Large intestine (tissue), 3 donors: ENCODE measurements at regions not wholly inside any gene's neighbourhood (a gene's known extent, or its start where the extent isn't known, plus 50 kb on each side); places are given as distances from the start of the nearest gene placed in this dataset.
"Not testable (repeated sequence)": the region's sequence is repeated elsewhere in the genome, so short reads cannot be mapped to it uniquely, and the experiment has no call there.

Experiments
- DNase-seq, 2 donors: peaks; one replicate each; pipeline versions ENCODE4 v3.0.0 to v3.0.0-alpha.2; 2013
- H3K27ac ChIP-seq: one replicate; pipeline ENCODE4 v1.5.1; 2013; ENCODE audit warnings: low read length
- H3K27me3 ChIP-seq: 2 replicates; pipeline ENCODE4 v1.6.1; 2013; ENCODE audit warnings: low read length; ENCODE audit not compliant: control insufficient read depth, insufficient read depth
- H3K36me3 ChIP-seq: 2 replicates; pipeline ENCODE4 v1.6.1; 2013; ENCODE audit warnings: low read length; ENCODE audit not compliant: control insufficient read depth, insufficient read depth
- H3K4me1 ChIP-seq: one replicate; pipeline ENCODE4 v1.6.1; 2013; ENCODE audit warnings: low read length; ENCODE audit not compliant: control insufficient read depth, insufficient read depth
- H3K4me3 ChIP-seq: one replicate; pipeline ENCODE4 v1.5.1; 2013; ENCODE audit warnings: low read length
- H3K9me3 ChIP-seq: one replicate; pipeline ENCODE4 v1.6.1; 2013; ENCODE audit warnings: mild to moderate bottlenecking, low read depth, low read length, moderate library complexity; ENCODE audit not compliant: control insufficient read depth
- WGBS: methylation state at CpG from one replicate; pipeline ENCODE4 v1.1.5; 2013; ENCODE audit warnings: low lambda C conversion rate; ENCODE audit not compliant: insufficient coverage; 5-methylcytosine and 5-hydroxymethylcytosine counted together

DNA sequence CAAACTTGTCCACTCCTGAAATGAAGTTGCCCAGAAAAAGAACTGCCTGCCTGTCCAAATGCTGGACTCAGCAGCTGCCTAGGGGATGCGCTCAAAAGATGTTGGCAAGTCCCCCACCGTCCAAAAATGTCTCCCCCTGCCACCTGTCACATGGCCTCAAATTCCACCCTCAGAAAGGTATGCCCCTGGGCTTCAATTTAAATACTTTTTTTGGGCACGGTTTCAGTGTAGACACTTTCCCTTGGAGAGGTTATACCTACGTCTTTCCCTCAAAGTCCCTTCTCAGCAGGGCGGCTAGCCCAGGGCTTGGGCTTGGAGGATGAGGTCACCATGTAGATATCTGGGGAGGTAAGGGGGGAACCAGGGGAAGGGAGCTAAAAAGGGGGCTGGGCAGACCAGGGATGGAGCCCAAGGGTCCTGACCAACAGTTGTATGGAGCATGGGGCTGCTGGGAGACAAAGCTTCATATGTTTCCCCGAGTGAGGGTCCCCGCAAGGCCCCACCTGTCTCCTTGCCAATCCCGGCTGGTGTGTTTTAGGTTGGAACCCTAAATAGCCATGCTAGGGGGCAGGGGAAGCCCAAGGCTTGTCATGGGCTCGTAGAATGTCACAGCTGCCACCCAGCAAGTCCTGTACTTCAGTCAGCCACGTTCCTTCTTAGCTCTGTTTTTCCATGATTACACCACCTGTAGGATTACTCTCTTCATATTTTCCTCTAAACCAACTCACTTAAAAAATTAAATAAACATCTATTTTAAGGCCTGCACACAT, 131.2 kb upstream of the TBX3 start:
- DNase-seq: no peak
- H3K36me3 ChIP-seq: no peaks in the 10 kb centered on the region
- no peaks in the 10 kb centered on the region for H3K27me3 ChIP-seq
- H3K4me3 ChIP-seq: no peak overlapping the region
- H3K9me3 ChIP-seq: no peaks in the 10 kb centered on the region
- no peaks in the 10 kb centered on the region for H3K4me1 ChIP-seq
- H3K27ac ChIP-seq: no peak overlapping the region
- no CpG with 5 or more reads among the region's 10 CpGs for WGBS

DNA sequence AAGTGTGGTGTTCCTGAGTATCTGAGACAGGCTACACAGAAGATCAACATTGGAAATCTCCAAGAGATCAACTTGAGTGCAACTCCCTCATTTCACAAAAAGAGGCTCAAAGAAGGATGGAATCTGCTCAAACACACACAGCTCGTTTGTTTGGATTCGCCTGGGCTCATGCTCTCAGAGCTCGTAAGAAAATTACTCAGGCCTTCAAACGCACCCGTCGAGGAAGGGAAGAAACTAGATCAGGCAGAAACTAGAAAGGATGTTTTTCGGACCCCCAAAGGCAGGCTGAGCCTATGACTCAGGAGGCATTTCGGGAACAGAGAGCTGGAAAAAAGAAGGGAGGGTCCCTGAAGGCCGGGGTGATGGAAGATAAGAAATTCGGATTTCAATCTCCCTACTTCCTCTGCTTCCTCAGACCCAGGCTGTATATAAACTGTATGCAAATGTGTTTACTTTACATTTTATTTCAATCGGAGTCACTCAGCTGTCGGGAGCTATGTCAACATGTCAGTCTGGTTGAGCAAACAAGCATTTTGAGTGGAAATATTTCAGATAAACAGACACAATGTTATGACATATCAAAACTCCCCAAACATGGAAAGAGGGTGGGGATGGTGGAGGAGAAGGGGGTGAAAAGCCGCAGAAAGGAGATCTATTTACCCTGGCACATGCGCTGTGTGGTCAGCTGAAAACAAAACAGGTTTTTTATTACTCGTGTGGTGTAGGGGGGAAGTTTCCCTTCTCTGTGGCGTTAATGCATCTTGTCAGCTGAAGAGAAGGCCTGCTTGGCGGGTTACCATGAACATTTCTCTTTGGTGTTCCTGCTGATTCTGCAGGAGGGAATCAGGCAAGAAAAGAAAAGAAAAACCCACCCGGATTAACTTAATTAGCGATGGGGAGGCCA, 129.1 kb upstream of the TBX3 start:
- Histone ChIP-seq H3K9me3 (no peaks in the 10 kb centered on the region), H3K36me3 (no peaks in the 10 kb centered on the region), H3K27me3 (no peaks in the 10 kb centered on the region), H3K4me1 (no peaks in the 10 kb centered on the region), H3K4me3 (no peak overlapping the region), H3K27ac (peak overlapping the region; percentile 42)
- peak in 1 of 2 donors; percentile 54 for DNase-seq
- WGBS: 30% methylated on average over 6 of the region's 19 CpGs

DNA sequence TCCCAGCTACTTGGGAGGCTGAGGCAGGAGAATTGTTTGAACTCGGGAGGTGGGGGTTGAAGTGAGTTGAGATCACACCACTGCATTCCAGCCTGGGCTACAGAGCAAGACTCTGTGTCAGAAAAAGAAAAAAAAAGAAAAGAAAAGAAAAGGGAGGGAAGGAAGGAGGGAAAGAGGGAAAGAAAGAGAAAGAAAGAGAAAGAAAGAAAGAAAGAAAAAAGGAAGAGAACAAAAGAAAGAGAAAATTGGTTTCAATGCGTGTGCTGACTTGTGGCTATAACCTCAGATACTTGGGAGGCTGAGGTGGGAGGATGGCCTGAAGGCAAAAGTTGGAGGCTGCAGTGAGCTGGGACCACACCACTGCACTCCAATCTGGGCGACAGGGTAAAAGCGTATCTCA, 128.4 kb upstream of the TBX3 start:
- Histone ChIP-seq H3K27ac (no peak overlapping the region), H3K36me3 (no peaks in the 10 kb centered on the region), H3K4me3 (no peak overlapping the region), H3K27me3 (no peaks in the 10 kb centered on the region), H3K9me3 (no peaks in the 10 kb centered on the region), H3K4me1 (no peaks in the 10 kb centered on the region)
- DNase-seq: no peak
- WGBS: 70% methylated on average over 4 of the region's 4 CpGs

DNA sequence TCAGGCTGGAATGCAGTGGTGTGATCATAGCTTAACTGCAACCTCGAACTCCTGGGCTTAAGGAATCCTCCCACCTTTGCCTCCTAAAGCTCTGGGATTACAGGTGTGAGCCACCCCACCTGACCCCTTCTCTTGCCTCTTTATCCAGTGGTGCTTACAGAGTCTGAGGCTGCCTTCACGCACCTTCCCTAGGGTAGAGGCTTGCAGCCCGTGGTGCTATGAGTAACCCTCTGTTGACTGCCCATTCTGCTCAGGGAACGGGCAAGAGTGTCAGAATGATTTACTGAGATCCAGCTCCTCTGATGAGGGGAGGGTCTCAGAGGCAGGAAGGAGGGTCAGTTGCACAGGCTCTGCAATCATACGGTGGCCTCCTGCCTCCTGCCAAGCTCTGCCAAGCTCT, 125.1 kb upstream of the TBX3 start:
- Histone ChIP-seq H3K27ac (no peak overlapping the region), H3K36me3 (no peaks in the 10 kb centered on the region), H3K27me3 (no peaks in the 10 kb centered on the region), H3K4me3 (no peak overlapping the region), H3K9me3 (no peaks in the 10 kb centered on the region), H3K4me1 (no peaks in the 10 kb centered on the region)
- WGBS: no CpG with 5 or more reads among the region's 5 CpGs
- DNase-seq: no peak

DNA sequence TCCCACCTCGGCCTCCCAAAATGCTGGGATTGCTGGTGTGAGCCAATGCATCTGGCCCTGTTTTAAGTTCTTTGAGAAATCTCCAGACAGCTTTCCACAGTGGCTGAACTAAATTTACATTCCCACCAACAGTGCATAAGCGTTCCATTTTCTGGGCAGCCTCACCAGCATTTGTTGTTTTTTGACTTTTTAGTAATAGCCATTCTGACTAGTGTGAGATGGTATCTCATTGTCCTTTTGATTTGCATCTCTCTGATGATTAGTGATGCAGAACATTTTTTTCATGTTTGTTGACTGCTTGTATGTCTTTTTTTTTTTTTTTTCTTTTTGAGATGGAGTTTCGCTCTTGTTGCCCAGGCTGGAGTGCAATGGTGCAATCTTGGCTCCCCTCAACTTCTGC, 117.4 kb upstream of the TBX3 start:
- not testable (repeated sequence) for H3K4me1 ChIP-seq, DNase-seq, H3K36me3 ChIP-seq, H3K27ac ChIP-seq, H3K27me3 ChIP-seq, H3K4me3 ChIP-seq, H3K9me3 ChIP-seq
- WGBS: no CpG with 5 or more reads among the region's 3 CpGs

DNA sequence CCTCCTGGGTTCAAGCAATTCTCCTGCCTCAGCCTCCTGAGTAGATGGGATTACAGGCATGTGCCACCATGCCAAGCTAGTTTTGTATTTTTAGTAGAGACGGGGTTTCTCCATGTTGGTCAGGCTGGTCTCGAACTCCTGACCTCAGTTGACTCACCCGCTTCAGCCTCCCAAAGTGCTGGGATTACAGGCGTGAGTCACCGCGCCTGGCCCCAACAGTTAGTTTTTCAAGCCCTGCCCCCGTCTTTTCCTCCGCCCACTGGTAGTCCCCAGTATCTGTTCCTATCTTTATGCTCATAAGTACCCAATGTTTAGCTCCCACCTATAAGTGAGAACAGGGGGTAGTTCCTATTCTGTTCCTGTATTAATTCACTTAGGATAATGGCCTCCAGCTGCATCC, 116.6 kb upstream of the TBX3 start:
- WGBS: no CpG with 5 or more reads among the region's 8 CpGs
- not testable (repeated sequence) for H3K4me3 ChIP-seq, H3K27ac ChIP-seq, H3K4me1 ChIP-seq, H3K27me3 ChIP-seq, H3K36me3 ChIP-seq, DNase-seq, H3K9me3 ChIP-seq

DNA sequence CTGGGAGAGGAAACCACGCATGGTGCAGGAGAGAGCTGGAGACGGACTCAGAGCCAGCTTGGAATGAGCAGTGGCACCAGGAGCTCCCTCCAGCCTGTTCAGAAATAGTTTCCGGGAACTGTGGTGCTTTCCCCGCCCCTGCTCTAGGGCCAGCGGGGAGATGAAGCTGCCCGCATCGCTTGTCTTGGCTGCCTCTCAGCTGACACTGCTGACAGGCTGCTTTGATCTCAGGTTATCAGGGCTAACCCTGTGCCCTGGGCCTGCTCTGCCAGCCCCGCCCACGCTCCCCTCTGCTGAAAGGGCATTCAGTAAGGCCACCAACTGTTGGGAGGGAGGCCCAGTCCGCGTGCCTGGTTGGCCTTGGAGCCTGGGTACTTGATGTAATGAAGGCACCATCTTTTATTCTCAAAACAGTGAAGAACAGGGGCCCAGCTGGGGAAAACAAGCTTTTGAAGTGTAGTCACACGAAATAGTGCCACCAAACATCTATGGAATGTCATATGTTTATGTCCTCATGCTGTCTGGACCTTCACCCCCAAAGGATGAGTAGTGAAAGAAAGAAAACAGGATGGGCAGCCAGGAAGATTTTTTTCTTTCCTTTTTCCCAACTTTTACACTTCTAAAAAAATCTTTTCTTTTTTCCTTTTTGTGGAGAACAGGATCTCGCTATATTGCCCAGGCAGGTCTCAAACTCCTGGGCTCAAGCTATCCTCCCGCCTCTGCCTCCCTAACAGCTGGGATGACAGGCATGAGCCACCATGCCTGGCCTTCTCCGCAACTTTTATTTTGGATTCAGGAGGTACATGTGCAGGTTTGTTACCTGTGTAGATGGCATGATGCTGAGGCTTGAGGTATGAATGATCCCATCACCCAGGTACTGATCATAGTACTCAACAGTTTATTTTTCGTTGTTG, 115.9 kb upstream of the TBX3 start:
- H3K4me1 ChIP-seq: peaks cover 7% of the 10 kb centered on the region
- no peak overlapping the region for H3K4me3 ChIP-seq
- H3K27ac ChIP-seq: peak overlapping the region; percentile 31
- no CpG with 5 or more reads among the region's 16 CpGs for WGBS
- no peaks in the 10 kb centered on the region for H3K27me3 ChIP-seq
- no peaks in the 10 kb centered on the region for H3K9me3 ChIP-seq
- no peaks in the 10 kb centered on the region for H3K36me3 ChIP-seq
- peak; percentile 42 to 66 for DNase-seq

DNA sequence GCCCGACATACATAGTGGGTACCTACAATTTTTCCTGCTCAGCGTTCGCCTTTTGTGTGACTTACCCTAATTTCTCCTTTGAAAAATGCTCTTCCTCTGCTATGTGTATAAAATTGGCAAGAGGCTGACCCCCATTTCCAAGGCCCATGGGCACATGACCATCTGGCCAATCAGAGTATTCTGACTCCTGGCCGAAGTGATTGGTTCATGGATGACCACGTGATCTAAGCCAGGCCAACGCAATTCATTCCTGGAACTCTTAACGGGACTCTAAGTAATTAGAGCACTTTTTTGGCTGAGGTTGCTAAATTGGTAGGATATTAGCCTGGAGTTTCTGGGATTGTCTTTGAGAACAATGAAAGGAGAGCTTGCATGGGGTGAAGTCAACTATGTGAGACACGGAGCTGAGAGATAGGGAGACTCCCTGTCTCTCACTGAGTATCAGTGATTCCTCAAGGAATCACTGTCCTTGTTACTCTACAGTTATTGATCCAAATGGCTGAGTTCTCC, 110.1 kb upstream of the TBX3 start:
- no peak overlapping the region for H3K27ac ChIP-seq
- H3K4me3 ChIP-seq: no peak overlapping the region
- DNase-seq: no peak
- H3K36me3 ChIP-seq: no peaks in the 10 kb centered on the region
- no peaks in the 10 kb centered on the region for H3K4me1 ChIP-seq
- H3K27me3 ChIP-seq: no peaks in the 10 kb centered on the region
- no CpG with 5 or more reads among the region's 8 CpGs for WGBS
- H3K9me3 ChIP-seq: no peaks in the 10 kb centered on the region

DNA sequence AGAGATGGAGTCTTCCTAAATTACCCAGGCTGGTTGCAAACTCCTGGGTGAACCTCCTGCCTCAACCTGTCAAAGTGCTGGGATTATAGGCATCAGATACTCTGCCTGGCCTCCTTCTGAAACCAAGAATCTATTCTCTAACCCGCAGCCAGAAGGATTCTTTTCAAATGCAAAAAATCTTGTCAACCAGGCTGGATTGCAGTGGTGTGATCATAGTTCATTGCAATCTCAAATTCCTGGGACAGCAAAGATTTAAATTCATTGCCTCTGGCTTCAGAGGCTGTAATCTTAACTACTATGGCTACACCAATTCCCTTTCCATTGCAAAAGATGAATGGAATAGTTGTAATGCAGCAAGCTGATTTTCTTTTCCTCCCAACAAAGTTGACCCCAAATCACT, 106.3 kb upstream of the TBX3 start:
- no peaks in the 10 kb centered on the region for H3K4me1 ChIP-seq
- WGBS: no CpG with 5 or more reads among the region's 1 CpG
- no peaks in the 10 kb centered on the region for H3K9me3 ChIP-seq
- DNase-seq: no peak
- no peak overlapping the region for H3K27ac ChIP-seq
- no peaks in the 10 kb centered on the region for H3K36me3 ChIP-seq
- no peaks in the 10 kb centered on the region for H3K27me3 ChIP-seq
- no peak overlapping the region for H3K4me3 ChIP-seq

DNA sequence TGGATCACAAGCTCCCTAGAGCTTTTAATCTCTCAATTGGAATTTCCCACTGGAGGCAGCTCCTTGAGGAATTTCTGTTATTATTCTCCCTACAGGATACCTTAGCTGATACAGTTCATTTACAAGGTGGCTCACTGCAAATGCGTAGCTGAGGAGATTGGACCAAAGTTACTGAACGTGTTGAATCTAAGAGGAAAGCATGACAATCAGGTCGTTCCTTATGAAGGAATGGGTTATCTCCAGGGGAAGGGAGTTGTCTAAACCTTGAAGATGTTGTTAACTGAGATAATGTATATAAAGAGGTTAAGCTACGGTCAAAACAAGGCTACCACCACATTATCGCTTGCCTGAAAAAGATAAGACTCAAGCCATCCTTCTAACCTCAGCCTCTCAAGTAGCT, 105.8 kb upstream of the TBX3 start:
- Histone ChIP-seq H3K36me3 (no peaks in the 10 kb centered on the region), H3K27ac (no peak overlapping the region), H3K27me3 (no peaks in the 10 kb centered on the region), H3K4me1 (no peaks in the 10 kb centered on the region), H3K4me3 (no peak overlapping the region), H3K9me3 (no peaks in the 10 kb centered on the region)
- WGBS: 78% methylated on average over 3 of the region's 5 CpGs
- DNase-seq: no peak
